OCI-LY3 (cell line): ENCODE measurements at regions not wholly inside any gene's neighbourhood (a gene's known extent, or its start where the extent isn't known, plus 50 kb on each side); places are given as distances from the start of the nearest gene placed in this dataset.

Source experiments
- EZH2phosphoT487 ChIP-seq: fragments of 200-600 bp; shearing (Covaris generic); IDR thresholded peaks from 2 replicates; pipeline ENCODE4 v1.6.1; 2018; ENCODE audit warnings: antibody characterized with exemption, mixed run types, low read depth
- TF ChIP-seq, protein P1 (sequence below): fragments of 200-600, 300-600 bp; sonication (generic); IDR thresholded peaks from 2 replicates; pipeline ENCODE4 v1.5.1; 2014; ENCODE audit warnings: antibody characterized with exemption, low read length, low read depth

DNA sequence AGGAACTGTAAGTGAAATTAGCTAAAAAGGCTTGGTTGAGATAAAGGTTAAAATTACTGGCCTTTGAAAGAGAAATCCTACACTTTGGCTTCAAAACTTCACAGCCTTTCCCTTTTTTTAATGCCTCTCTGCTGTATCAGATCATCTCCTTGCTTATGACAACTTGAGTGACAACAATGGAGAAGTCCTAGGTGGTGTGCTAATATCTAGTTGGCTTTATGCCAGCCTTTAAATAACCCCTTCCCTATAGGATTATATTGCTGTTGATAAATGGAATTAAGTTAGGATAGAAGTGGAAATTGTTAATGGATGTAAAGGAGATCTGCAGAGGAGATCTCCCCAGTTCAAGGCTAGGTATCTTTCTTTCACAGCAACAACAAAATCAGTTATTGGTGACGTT lies 130.2 kb upstream of the ATP1B1 start:
- TF ChIP-seq, protein P1, sequence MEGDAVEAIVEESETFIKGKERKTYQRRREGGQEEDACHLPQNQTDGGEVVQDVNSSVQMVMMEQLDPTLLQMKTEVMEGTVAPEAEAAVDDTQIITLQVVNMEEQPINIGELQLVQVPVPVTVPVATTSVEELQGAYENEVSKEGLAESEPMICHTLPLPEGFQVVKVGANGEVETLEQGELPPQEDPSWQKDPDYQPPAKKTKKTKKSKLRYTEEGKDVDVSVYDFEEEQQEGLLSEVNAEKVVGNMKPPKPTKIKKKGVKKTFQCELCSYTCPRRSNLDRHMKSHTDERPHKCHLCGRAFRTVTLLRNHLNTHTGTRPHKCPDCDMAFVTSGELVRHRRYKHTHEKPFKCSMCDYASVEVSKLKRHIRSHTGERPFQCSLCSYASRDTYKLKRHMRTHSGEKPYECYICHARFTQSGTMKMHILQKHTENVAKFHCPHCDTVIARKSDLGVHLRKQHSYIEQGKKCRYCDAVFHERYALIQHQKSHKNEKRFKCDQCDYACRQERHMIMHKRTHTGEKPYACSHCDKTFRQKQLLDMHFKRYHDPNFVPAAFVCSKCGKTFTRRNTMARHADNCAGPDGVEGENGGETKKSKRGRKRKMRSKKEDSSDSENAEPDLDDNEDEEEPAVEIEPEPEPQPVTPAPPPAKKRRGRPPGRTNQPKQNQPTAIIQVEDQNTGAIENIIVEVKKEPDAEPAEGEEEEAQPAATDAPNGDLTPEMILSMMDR: no peak
- TF ChIP-seq EZH2phosphoT487: no peak
